ENCODE measurements at regions not wholly inside any gene's neighbourhood (a gene's known extent, or its start where the extent isn't known, plus 50 kb on each side); places are given as distances from the start of the nearest gene placed in this dataset.
A peak's percentile ranks its signal among the peaks of the same experiment; 100 is the strongest.
"Not testable (repeated sequence)": the region's sequence is repeated elsewhere in the genome, so short reads cannot be mapped to it uniquely, and the experiment has no call there.

- not testable (repeated sequence) for H3K4me3 Mint-ChIP-seq (ENCODE audit: unreplicated experiment); H3K36me3 Mint-ChIP-seq (ENCODE audit: low read depth, unreplicated experiment); DNase-seq (ENCODE audit: low spot score); H3K27me3 Mint-ChIP-seq (ENCODE audit: unreplicated experiment); H3K4me1 Mint-ChIP-seq (ENCODE audit: unreplicated experiment); H3K9me3 Mint-ChIP-seq (ENCODE audit: unreplicated experiment)
- H3K27ac Mint-ChIP-seq (ENCODE audit: unreplicated experiment) = peak overlapping the region; percentile 61
These were observed 53.3 kb downstream of the FOXD4L1 start for GRCh38 chr2:113551637-113552318.

- H3K4me1 Mint-ChIP-seq (ENCODE audit: unreplicated experiment); H3K27me3 Mint-ChIP-seq (ENCODE audit: unreplicated experiment); DNase-seq (ENCODE audit: low spot score); H3K4me3 Mint-ChIP-seq (ENCODE audit: unreplicated experiment); H3K36me3 Mint-ChIP-seq (ENCODE audit: low read depth, unreplicated experiment); H3K27ac Mint-ChIP-seq (ENCODE audit: unreplicated experiment); H3K9me3 Mint-ChIP-seq (ENCODE audit: unreplicated experiment): not testable (repeated sequence)
These were observed 61.4 kb downstream of the FOXD4L1 start for GRCh38 chr2:113559820-113560219.

GRCh38 chr2:113562662-113563061, 64.2 kb downstream of the FOXD4L1 start:
- not testable (repeated sequence) for H3K9me3 Mint-ChIP-seq (ENCODE audit: unreplicated experiment); H3K4me3 Mint-ChIP-seq (ENCODE audit: unreplicated experiment); H3K4me1 Mint-ChIP-seq (ENCODE audit: unreplicated experiment); H3K27ac Mint-ChIP-seq (ENCODE audit: unreplicated experiment); H3K36me3 Mint-ChIP-seq (ENCODE audit: low read depth, unreplicated experiment); H3K27me3 Mint-ChIP-seq (ENCODE audit: unreplicated experiment); DNase-seq (ENCODE audit: low spot score)

DNA sequence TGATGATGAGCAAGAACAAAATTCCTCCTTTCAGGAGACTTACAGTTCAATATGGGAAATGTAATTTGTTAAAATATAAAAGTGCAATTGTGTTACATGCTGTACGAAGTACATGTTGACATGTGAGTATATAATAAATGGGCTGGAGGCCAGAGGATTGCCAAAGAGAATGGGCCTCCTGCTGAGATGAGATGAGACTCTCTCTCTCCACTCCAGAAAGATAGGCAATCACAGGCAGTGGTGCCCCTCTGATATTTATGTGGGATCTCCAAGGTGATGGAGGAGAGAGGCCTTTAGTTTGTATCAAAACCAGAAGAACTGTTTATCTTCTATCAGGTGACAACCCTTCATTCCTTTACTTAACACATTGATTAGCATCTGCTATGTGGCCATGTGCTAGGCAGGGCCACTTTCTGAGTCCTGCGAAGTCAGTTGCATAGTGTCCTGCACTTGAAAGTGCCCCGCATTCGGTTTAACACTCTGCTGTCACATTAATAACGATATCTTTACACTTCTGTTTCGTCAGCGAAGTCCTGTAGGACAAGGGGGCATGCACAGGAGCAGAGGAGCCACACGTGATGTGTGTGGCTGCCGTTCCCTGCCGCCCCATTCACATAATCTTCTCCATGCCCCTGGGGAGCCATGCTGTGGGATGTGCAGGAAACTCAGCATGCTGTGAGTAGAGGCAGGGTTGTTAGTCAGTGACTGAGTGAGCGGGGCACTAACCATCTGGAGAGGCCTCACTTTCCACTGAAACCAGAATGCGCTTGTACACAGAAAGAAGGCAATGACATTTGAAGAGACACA, 60.2 kb upstream of the RABL2A start:
- DNase-seq (ENCODE audit: low spot score); H3K4me1 Mint-ChIP-seq (ENCODE audit: unreplicated experiment); H3K4me3 Mint-ChIP-seq (ENCODE audit: unreplicated experiment); H3K36me3 Mint-ChIP-seq (ENCODE audit: low read depth, unreplicated experiment); H3K9me3 Mint-ChIP-seq (ENCODE audit: unreplicated experiment); H3K27me3 Mint-ChIP-seq (ENCODE audit: unreplicated experiment); H3K27ac Mint-ChIP-seq (ENCODE audit: unreplicated experiment): not testable (repeated sequence)

GRCh38 chr2:113567481-113567849, 59.6 kb upstream of the RABL2A start:
- H3K9me3 Mint-ChIP-seq (ENCODE audit: unreplicated experiment) = not testable (repeated sequence)

DNA sequence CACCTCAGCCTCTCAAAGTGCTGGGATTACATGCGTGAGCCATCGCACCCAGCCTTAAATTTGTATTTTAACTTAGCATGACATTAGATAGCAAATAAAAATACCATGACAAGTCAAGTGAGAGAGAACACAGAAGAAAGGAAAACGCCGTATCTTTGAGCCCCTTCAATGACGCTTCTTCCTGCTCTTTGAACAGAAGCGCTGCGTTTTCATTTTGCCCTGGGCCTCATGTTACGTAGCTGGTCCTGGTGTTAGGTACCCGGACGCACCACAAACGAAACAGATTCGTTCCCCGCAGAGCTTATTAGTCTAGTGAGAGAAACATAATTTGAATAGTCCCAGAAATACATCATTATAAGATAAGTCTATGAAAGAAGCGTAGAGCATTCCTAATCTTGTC, 58.8 kb upstream of the RABL2A start:
- not testable (repeated sequence) for H3K4me3 Mint-ChIP-seq (ENCODE audit: unreplicated experiment)

More at GRCh38 chr2:113567481-113567849, 59.6 kb upstream of the RABL2A start:
- not testable (repeated sequence) for H3K4me3 Mint-ChIP-seq (ENCODE audit: unreplicated experiment); DNase-seq (ENCODE audit: low spot score); H3K27me3 Mint-ChIP-seq (ENCODE audit: unreplicated experiment); H3K27ac Mint-ChIP-seq (ENCODE audit: unreplicated experiment); H3K36me3 Mint-ChIP-seq (ENCODE audit: low read depth, unreplicated experiment); H3K4me1 Mint-ChIP-seq (ENCODE audit: unreplicated experiment)

GRCh38 chr2:113570082-113570481, 57.0 kb upstream of the RABL2A start:
- not testable (repeated sequence) for H3K27me3 Mint-ChIP-seq (ENCODE audit: unreplicated experiment); H3K27ac Mint-ChIP-seq (ENCODE audit: unreplicated experiment); H3K4me3 Mint-ChIP-seq (ENCODE audit: unreplicated experiment); H3K36me3 Mint-ChIP-seq (ENCODE audit: low read depth, unreplicated experiment); H3K4me1 Mint-ChIP-seq (ENCODE audit: unreplicated experiment); H3K9me3 Mint-ChIP-seq (ENCODE audit: unreplicated experiment); DNase-seq (ENCODE audit: low spot score)

More for the DNA sequence above, 58.8 kb upstream of the RABL2A start:
- not testable (repeated sequence) for H3K9me3 Mint-ChIP-seq (ENCODE audit: unreplicated experiment); H3K27ac Mint-ChIP-seq (ENCODE audit: unreplicated experiment); H3K36me3 Mint-ChIP-seq (ENCODE audit: low read depth, unreplicated experiment); DNase-seq (ENCODE audit: low spot score); H3K4me1 Mint-ChIP-seq (ENCODE audit: unreplicated experiment); H3K27me3 Mint-ChIP-seq (ENCODE audit: unreplicated experiment)

GRCh38 chr2:113570509-113571009, 56.5 kb upstream of the RABL2A start:
- not testable (repeated sequence) for DNase-seq (ENCODE audit: low spot score); H3K27ac Mint-ChIP-seq (ENCODE audit: unreplicated experiment); H3K4me3 Mint-ChIP-seq (ENCODE audit: unreplicated experiment); H3K4me1 Mint-ChIP-seq (ENCODE audit: unreplicated experiment); H3K27me3 Mint-ChIP-seq (ENCODE audit: unreplicated experiment); H3K36me3 Mint-ChIP-seq (ENCODE audit: low read depth, unreplicated experiment); H3K9me3 Mint-ChIP-seq (ENCODE audit: unreplicated experiment)

DNA sequence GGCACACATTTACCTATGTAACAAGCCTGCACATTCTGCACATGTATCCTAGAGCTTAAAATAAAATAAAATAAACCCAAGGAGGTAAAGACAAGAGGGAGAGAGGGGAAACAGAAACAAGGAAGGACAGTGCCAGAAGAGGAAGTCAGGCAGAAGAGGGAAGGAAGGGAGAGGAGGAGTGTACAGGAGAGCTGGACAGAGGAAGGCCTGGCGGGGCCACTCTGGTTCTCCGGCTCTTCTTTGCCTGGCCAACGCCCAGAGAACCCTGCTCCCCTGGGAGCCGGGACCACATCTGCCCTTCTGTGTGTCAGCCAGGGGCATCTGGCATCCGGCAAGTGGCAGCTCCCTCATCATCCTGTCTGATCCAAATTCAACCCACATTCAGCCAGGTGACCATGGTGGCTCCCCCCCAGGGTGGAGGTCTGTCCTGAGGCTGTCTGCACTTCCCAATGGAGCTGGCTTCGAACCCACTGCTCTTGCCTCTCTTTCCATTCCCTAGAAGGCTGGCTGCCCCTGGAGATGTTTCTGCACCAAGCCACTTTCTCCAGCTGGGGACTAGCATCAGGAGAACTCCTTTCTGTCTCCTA, 55.5 kb upstream of the RABL2A start:
- not testable (repeated sequence) for H3K27ac Mint-ChIP-seq (ENCODE audit: unreplicated experiment); H3K27me3 Mint-ChIP-seq (ENCODE audit: unreplicated experiment); H3K4me3 Mint-ChIP-seq (ENCODE audit: unreplicated experiment); DNase-seq (ENCODE audit: low spot score); H3K9me3 Mint-ChIP-seq (ENCODE audit: unreplicated experiment); H3K4me1 Mint-ChIP-seq (ENCODE audit: unreplicated experiment); H3K36me3 Mint-ChIP-seq (ENCODE audit: low read depth, unreplicated experiment)

- DNase-seq (ENCODE audit: low spot score); H3K4me3 Mint-ChIP-seq (ENCODE audit: unreplicated experiment); H3K27ac Mint-ChIP-seq (ENCODE audit: unreplicated experiment); H3K36me3 Mint-ChIP-seq (ENCODE audit: low read depth, unreplicated experiment); H3K4me1 Mint-ChIP-seq (ENCODE audit: unreplicated experiment); H3K9me3 Mint-ChIP-seq (ENCODE audit: unreplicated experiment); H3K27me3 Mint-ChIP-seq (ENCODE audit: unreplicated experiment): not testable (repeated sequence)
These were observed 51.3 kb upstream of the RABL2A start for GRCh38 chr2:113575721-113576120.

GRCh38 chr2:113576353-113576752, 50.7 kb upstream of the RABL2A start:
- not testable (repeated sequence) for H3K27ac Mint-ChIP-seq (ENCODE audit: unreplicated experiment)

More at GRCh38 chr2:113576353-113576752, 50.7 kb upstream of the RABL2A start:
- H3K9me3 Mint-ChIP-seq (ENCODE audit: unreplicated experiment); H3K4me3 Mint-ChIP-seq (ENCODE audit: unreplicated experiment); DNase-seq (ENCODE audit: low spot score); H3K4me1 Mint-ChIP-seq (ENCODE audit: unreplicated experiment); H3K27me3 Mint-ChIP-seq (ENCODE audit: unreplicated experiment); H3K36me3 Mint-ChIP-seq (ENCODE audit: low read depth, unreplicated experiment): not testable (repeated sequence)

All from endothelial cell (in vitro differentiated cells).